HCT116 (cell line): ENCODE measurements at regions not wholly inside any gene's neighbourhood (a gene's known extent, or its start where the extent isn't known, plus 50 kb on each side); places are given as distances from the start of the nearest gene placed in this dataset.

ENCODE experiments used
- ATAC-seq: fragments of 200-7000 bp; cut with Tn5 transposase; 2 replicates; pipeline ENCODE4 v1.9.1; 2020; ENCODE audit warnings: mild to moderate bottlenecking, moderate library complexity
- BruUV-seq: library from RNA; stranded (reverse); fragments of 400-500 nt; replicated peaks from 2 replicates; lab custom pipeline; 2021; lab: Mats Ljungman, UMichigan
- CTCF ChIA-PET: fragments of 300-600 bp; sonication (Branson Sonifier 250); formaldehyde crosslinking; loops from one replicate; lab custom pipeline; 2021; ENCODE audit warnings: antibody characterized with exemption; lab: Charles Lee
- POLR2A ChIA-PET: fragments of 300-600, 350-600 bp; sonication (Branson Sonifier 250); formaldehyde crosslinking; loops from one replicate; lab custom pipeline; 2021; ENCODE audit warnings: antibody characterized with exemption; lab: Charles Lee
- RAD21 ChIA-PET, 2 experiments: fragments of 300-600 bp; sonication (Branson Sonifier 250); formaldehyde crosslinking; loops; one replicate each; lab custom pipeline; 2023; ENCODE audit warnings: low total read pairs in 2 of 2; ENCODE audit not compliant: uncharacterized antibody in 2 of 2, unreplicated experiment in 2 of 2, low non-redundant PET in 1 of 2; lab: Charles Lee
- DNase-seq: peaks from one replicate; pipeline ENCODE4 v3.0.0-alpha.2; 2010; ENCODE audit warnings: low read depth, low spot score
- H2AFZ ChIP-seq: fragments of 200-600 bp; shearing (Covaris generic), sonication (generic); 2 replicates; pipeline ENCODE4 v1.6.1; 2017; ENCODE audit warnings: low read depth, mixed run types, mixed read lengths, antibody characterized with exemption, low read length; ENCODE audit not compliant: poor library complexity, severe bottlenecking
- H3K27ac ChIP-seq: 2 replicates; pipeline ENCODE4 v1.5.1; 2012; ENCODE audit warnings: low read depth, low read length
- H3K27me3 ChIP-seq: fragments of 200-600 bp; sonication (generic); 2 replicates; pipeline ENCODE4 v1.6.1; 2016; ENCODE audit warnings: mixed run types, low read length, mixed read lengths; ENCODE audit not compliant: insufficient read depth
- H3K36me3 ChIP-seq, 2 experiments: fragments of 200-500 bp in 1 of 2; fragments of 200-600 bp in 1 of 2; sonication (Bioruptor generic) in 1 of 2; sonication (generic) in 1 of 2; 2 replicates each; pipeline versions ENCODE4 v1.5.1 to v1.6.1; 2014 to 2016; ENCODE audit warnings: low read length in 2 of 2, inconsistent platforms in 1 of 2, mixed read lengths in 1 of 2, mixed run types in 1 of 2; ENCODE audit not compliant: insufficient read depth in 2 of 2, control insufficient read depth in 1 of 2
- H3K4me1 ChIP-seq, 2 experiments: fragments of 200-600 bp in 1 of 2; sonication (generic) in 1 of 2; 2 replicates each; pipeline versions ENCODE4 v1.5.1 to v1.6.1; 2012 to 2017; ENCODE audit warnings: low read length in 2 of 2, inconsistent platforms in 1 of 2, mild to moderate bottlenecking in 1 of 2, mixed read lengths in 1 of 2, mixed run types in 1 of 2, moderate library complexity in 1 of 2; ENCODE audit not compliant: insufficient read depth in 2 of 2, control insufficient read depth in 1 of 2
- H3K4me2 ChIP-seq: fragments of 200-600 bp; sonication (generic); 2 replicates; pipeline ENCODE4 v1.6.1; 2017; ENCODE audit warnings: mixed run types, low read length, mixed read lengths
- H3K4me3 ChIP-seq, 2 experiments: fragments of 200-600 bp in 1 of 2; sonication (generic) in 1 of 2; replicated peaks in 1 of 2; 2 replicates each; pipeline ENCODE4 v1.5.1; 2011 to 2016; ENCODE audit warnings: low read length in 2 of 2, control low read depth in 1 of 2, low read depth in 1 of 2, mild to moderate bottlenecking in 1 of 2, mixed read lengths in 1 of 2, mixed run types in 1 of 2
- H3K79me2 ChIP-seq: fragments of 200-600 bp; sonication (generic); 2 replicates; pipeline ENCODE4 v1.6.1; 2017; ENCODE audit warnings: mild to moderate bottlenecking, mixed run types, low read length, moderate library complexity, mixed read lengths; ENCODE audit not compliant: insufficient read depth
- H3K9ac ChIP-seq: fragments of 200-600 bp; sonication (generic); 2 replicates; pipeline ENCODE4 v1.6.1; 2016; ENCODE audit warnings: low read length, mixed read lengths
- H3K9me2 ChIP-seq: fragments of 200-600 bp; sonication (generic), shearing (Covaris generic); 2 replicates; pipeline ENCODE4 v1.6.1; 2017; ENCODE audit warnings: mixed run types, mild to moderate bottlenecking, moderate library complexity; ENCODE audit not compliant: insufficient read depth
- H3K9me3 ChIP-seq, 2 experiments: fragments of 200-500 bp in 1 of 2; fragments of 200-600 bp in 1 of 2; sonication (Bioruptor generic) in 1 of 2; sonication (generic) in 1 of 2; 2 replicates each; pipeline ENCODE4 v1.6.1; 2014 to 2017; ENCODE audit warnings: low read length in 2 of 2, mixed read lengths in 2 of 2, inconsistent platforms in 1 of 2, low read depth in 1 of 2, mild to moderate bottlenecking in 1 of 2, mixed run types in 1 of 2, moderate library complexity in 1 of 2; ENCODE audit not compliant: control insufficient read depth in 1 of 2, insufficient read depth in 1 of 2
- H4K20me1 ChIP-seq: fragments of 200-600 bp; sonication (generic), shearing (Covaris generic); 2 replicates; pipeline ENCODE4 v1.6.1; 2017; ENCODE audit warnings: mixed run types, mild to moderate bottlenecking, moderate library complexity; ENCODE audit not compliant: insufficient read depth
- ATF3 ChIP-seq: IDR thresholded peaks from 2 replicates; pipeline ENCODE4 v1.6.1; 2012
- CEBPB ChIP-seq: IDR thresholded peaks from 2 replicates; pipeline ENCODE4 v1.6.1; 2012; ENCODE audit warnings: low read depth
- FOSL1 ChIP-seq: IDR thresholded peaks from 2 replicates; pipeline ENCODE4 v1.6.1; 2012; ENCODE audit warnings: low read depth
- TCF7L2 ChIP-seq: IDR thresholded peaks from 2 replicates; pipeline ENCODE4 v1.7.0; 2011; ENCODE audit warnings: borderline replicate concordance, inconsistent platforms; ENCODE audit not compliant: insufficient read depth, insufficient read length; ENCODE audit errors: extremely low read depth
- YY1 ChIP-seq: IDR thresholded peaks from 2 replicates; pipeline ENCODE4 v1.6.1; 2011; ENCODE audit warnings: low read length, low read depth, moderate library complexity, mild to moderate bottlenecking; ENCODE audit not compliant: insufficient replicate concordance; ENCODE audit errors: extremely low read depth
- intact Hi-C: fragments of 100-400 bp; cut with micrococcal nuclease; formaldehyde crosslinking; loops from 2 replicates; pipeline ENCODE4 v1.10.0; 2022
- TF ChIP-seq, protein P1 (sequence below): IDR thresholded peaks from 2 replicates; pipeline ENCODE4 v1.6.1; 2012; ENCODE audit warnings: low read depth

- Histone ChIP-seq H3K36me3 (no peaks in the 10 kb centered on the region), H3K79me2 (no peaks in the 10 kb centered on the region), H3K4me3 (no peak overlapping the region), H3K9me2 (no peaks in the 10 kb centered on the region; the same call in 1 of the 2 replicates), H3K9me3 (no peaks in the 10 kb centered on the region), H3K27ac (no peak overlapping the region), H2AFZ (no peak overlapping the region), H3K4me1 (no peaks in the 10 kb centered on the region), H3K27me3 (no peaks in the 10 kb centered on the region), H4K20me1 (no peaks in the 10 kb centered on the region), H3K9ac (no peak overlapping the region), H3K4me2 (no peak overlapping the region)
- POLR2A ChIA-PET: no interaction called here
- TF ChIP-seq FOSL1 (no peak), TCF7L2 (no peak)
- TF ChIP-seq, protein P1, sequence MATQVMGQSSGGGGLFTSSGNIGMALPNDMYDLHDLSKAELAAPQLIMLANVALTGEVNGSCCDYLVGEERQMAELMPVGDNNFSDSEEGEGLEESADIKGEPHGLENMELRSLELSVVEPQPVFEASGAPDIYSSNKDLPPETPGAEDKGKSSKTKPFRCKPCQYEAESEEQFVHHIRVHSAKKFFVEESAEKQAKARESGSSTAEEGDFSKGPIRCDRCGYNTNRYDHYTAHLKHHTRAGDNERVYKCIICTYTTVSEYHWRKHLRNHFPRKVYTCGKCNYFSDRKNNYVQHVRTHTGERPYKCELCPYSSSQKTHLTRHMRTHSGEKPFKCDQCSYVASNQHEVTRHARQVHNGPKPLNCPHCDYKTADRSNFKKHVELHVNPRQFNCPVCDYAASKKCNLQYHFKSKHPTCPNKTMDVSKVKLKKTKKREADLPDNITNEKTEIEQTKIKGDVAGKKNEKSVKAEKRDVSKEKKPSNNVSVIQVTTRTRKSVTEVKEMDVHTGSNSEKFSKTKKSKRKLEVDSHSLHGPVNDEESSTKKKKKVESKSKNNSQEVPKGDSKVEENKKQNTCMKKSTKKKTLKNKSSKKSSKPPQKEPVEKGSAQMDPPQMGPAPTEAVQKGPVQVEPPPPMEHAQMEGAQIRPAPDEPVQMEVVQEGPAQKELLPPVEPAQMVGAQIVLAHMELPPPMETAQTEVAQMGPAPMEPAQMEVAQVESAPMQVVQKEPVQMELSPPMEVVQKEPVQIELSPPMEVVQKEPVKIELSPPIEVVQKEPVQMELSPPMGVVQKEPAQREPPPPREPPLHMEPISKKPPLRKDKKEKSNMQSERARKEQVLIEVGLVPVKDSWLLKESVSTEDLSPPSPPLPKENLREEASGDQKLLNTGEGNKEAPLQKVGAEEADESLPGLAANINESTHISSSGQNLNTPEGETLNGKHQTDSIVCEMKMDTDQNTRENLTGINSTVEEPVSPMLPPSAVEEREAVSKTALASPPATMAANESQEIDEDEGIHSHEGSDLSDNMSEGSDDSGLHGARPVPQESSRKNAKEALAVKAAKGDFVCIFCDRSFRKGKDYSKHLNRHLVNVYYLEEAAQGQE: no peak
- CTCF ChIA-PET: no interaction called here
- DNase-seq: no peak
- no peak for ATAC-seq
- RAD21 ChIA-PET: no interaction called here
- BruUV-seq: no TSS peak
- intact Hi-C loops: no loop called here
Observed at GRCh38 chr12:91861554-91861953, 284.1 kb downstream of the BTG1 start.

- intact Hi-C loops: no loop called here
- no peak overlapping the region for H3K27ac ChIP-seq
- no peaks in the 10 kb centered on the region for H3K4me1 ChIP-seq
- RAD21 ChIA-PET: no interaction called here
- no peak for TF ChIP-seq ATF3
- TF ChIP-seq YY1: no peak
- TF ChIP-seq CEBPB: no peak
- H3K9me2 ChIP-seq: no peaks in the 10 kb centered on the region; the same call in 1 of the 2 replicates
- no peak for DNase-seq
- no peaks in the 10 kb centered on the region for H3K79me2 ChIP-seq
- no peak overlapping the region for H2AFZ ChIP-seq
- ATAC-seq: no peak
- BruUV-seq: no TSS peak
- H3K9ac ChIP-seq: no peak overlapping the region
- no peak overlapping the region for H3K4me3 ChIP-seq
- no peak overlapping the region for H3K4me2 ChIP-seq
- POLR2A ChIA-PET: no interaction called here
- no peaks in the 10 kb centered on the region for H3K9me3 ChIP-seq
- CTCF ChIA-PET: interaction anchor here (1.2 kb wide), 1 partner anchor 47 kb away, joined by 3 read pairs; no protein-coding TSS in a partner anchor
- no peaks in the 10 kb centered on the region for H4K20me1 ChIP-seq
- H3K27me3 ChIP-seq: no peaks in the 10 kb centered on the region
- no peaks in the 10 kb centered on the region for H3K36me3 ChIP-seq
Observed at GRCh38 chr12:91859347-91859746, 286.3 kb downstream of the BTG1 start.
